SU-DHL-6 (cell line): ENCODE measurements at regions not wholly inside any gene's neighbourhood (a gene's known extent, or its start where the extent isn't known, plus 50 kb on each side); places are given as distances from the start of the nearest gene placed in this dataset.

Experiments used
- CTCF ChIP-seq: fragments of 200-600 bp; sonication (generic); IDR thresholded peaks from one replicate; pipeline ENCODE4 v1.5.1; 2017; ENCODE audit warnings: antibody characterized with exemption, mild to moderate bottlenecking, low read length, moderate library complexity; ENCODE audit not compliant: insufficient read depth, poor library complexity, severe bottlenecking
- EZH2phosphoT487 ChIP-seq: fragments of 200-600 bp; sonication (generic), shearing (Covaris generic); conservative IDR thresholded peaks from 2 replicates; pipeline ENCODE4 v1.6.1; 2018; ENCODE audit warnings: mild to moderate bottlenecking, antibody characterized with exemption, low read length, moderate library complexity, mixed read lengths

- TF ChIP-seq CTCF, result no peak
- no peak for TF ChIP-seq EZH2phosphoT487
These were observed 425.8 kb upstream of the B3GAT1 start for GRCh38 chr11:134837887-134838232.
